PC-9 (cell line): ENCODE measurements at regions not wholly inside any gene's neighbourhood (a gene's known extent, or its start where the extent isn't known, plus 50 kb on each side); places are given as distances from the start of the nearest gene placed in this dataset.

Experiments
- BruUV-seq: library from RNA; stranded (reverse); fragments of 400-500 nt; replicated peaks from 2 replicates; lab custom pipeline; 2021; lab: Mats Ljungman, UMichigan
- CTCF ChIA-PET: fragments of 300-600 bp; sonication (Branson Sonifier 250); formaldehyde crosslinking; loops from one replicate; lab custom pipeline; 2022; ENCODE audit warnings: antibody characterized with exemption; lab: Charles Lee
- POLR2A ChIA-PET: fragments of 300-600 bp; sonication (Branson Sonifier 250); formaldehyde crosslinking; loops from one replicate; lab custom pipeline; 2022; ENCODE audit warnings: antibody characterized with exemption; ENCODE audit not compliant: unreplicated experiment; lab: Charles Lee
- DNase-seq, 2 experiments: peaks; one replicate each; pipeline versions ENCODE4 v3.0.0 to v3.0.0-alpha.2; 2015 to 2022; ENCODE audit warnings: mixed read lengths in 1 of 2
- H2AFZ ChIP-seq: fragments of 200-600 bp; sonication (generic); 2 replicates; pipeline ENCODE4 v1.8.1; 2017; ENCODE audit warnings: antibody characterized with exemption
- H3F3A ChIP-seq: fragments of 200-600 bp; sonication (generic); 2 replicates; pipeline ENCODE4 v1.8.1; 2017; ENCODE audit warnings: antibody characterized with exemption, mild to moderate bottlenecking, low read depth; ENCODE audit not compliant: insufficient read depth
- H3K27ac ChIP-seq: fragments of 200-600 bp; sonication (generic); 2 replicates; pipeline ENCODE4 v1.6.1; 2016; ENCODE audit warnings: mixed run types
- H3K27me3 ChIP-seq: fragments of 200-600 bp; sonication (generic); 2 replicates; pipeline ENCODE4 v1.6.1; 2016; ENCODE audit warnings: low read depth, mixed run types; ENCODE audit not compliant: insufficient read depth
- H3K36me3 ChIP-seq: fragments of 200-600 bp; sonication (generic); 2 replicates; pipeline ENCODE4 v1.6.1; 2016; ENCODE audit warnings: low read depth, mixed run types
- H3K4me1 ChIP-seq: fragments of 200-600 bp; sonication (generic); replicated peaks from 2 replicates; pipeline ENCODE4 v1.6.1; 2016; ENCODE audit warnings: mixed run types; ENCODE audit not compliant: insufficient read depth
- H3K4me2 ChIP-seq: fragments of 200-600 bp; sonication (generic); 2 replicates; pipeline ENCODE4 v1.6.1; 2017; ENCODE audit warnings: mixed run types
- H3K4me3 ChIP-seq: fragments of 200-600 bp; sonication (generic); 2 replicates; pipeline ENCODE4 v1.6.1; 2016; ENCODE audit warnings: mixed run types
- H3K79me2 ChIP-seq: fragments of 200-600 bp; sonication (generic); 2 replicates; pipeline ENCODE4 v1.6.1; 2017; ENCODE audit warnings: low read depth, mixed run types
- H3K9me2 ChIP-seq: fragments of 200-600 bp; sonication (generic); 2 replicates; pipeline ENCODE4 v1.8.1; 2017; ENCODE audit warnings: mild to moderate bottlenecking; ENCODE audit not compliant: insufficient read depth
- H3K9me3 ChIP-seq: fragments of 200-600 bp; sonication (generic); 2 replicates; pipeline ENCODE4 v1.8.1; 2016; ENCODE audit warnings: low read depth; ENCODE audit not compliant: insufficient read depth
- H4K20me1 ChIP-seq: fragments of 200-600 bp; sonication (generic); 2 replicates; pipeline ENCODE4 v1.8.1; 2017; ENCODE audit not compliant: insufficient read depth
- CTCF ChIP-seq: fragments of 200-600 bp; sonication (generic); conservative IDR thresholded peaks from 2 replicates; pipeline ENCODE4 v1.6.1; 2017; ENCODE audit warnings: mixed run types, antibody characterized with exemption, mild to moderate bottlenecking, moderate library complexity
- EZH2 ChIP-seq: fragments of 200-600 bp; sonication (generic); IDR thresholded peaks from 2 replicates; pipeline ENCODE4 v1.8.0; 2017; ENCODE audit warnings: antibody characterized with exemption, low read depth
- intact Hi-C: fragments of 100-400 bp; cut with micrococcal nuclease; formaldehyde crosslinking; loops from one replicate; pipeline ENCODE4 v1.10.0; 2022; ENCODE audit not compliant: unreplicated experiment

DNA sequence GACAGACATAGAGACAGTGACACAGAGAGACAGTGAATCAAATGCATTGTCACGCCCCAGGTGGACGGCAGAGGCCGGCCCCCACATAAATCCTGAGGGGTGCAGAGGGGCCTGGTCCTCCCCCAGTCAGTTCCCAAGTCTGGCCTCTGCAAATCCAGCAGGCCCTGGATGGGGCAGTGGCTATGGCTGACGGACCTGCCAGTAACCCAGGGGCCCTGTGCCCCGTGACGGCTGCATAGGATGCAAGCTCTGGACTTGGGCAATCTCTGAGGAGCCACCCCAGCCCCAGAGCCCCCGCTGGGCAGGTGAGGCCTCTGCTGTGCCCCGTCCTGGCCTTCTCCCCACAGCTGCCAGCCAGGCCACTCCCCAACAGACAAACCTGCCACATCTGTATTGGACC is 204.5 kb downstream of the BRD1 start:
- Histone ChIP-seq H3K27ac (no peak overlapping the region), H2AFZ (no peak overlapping the region), H3K4me1 (no peaks in the 10 kb centered on the region), H3K9me2 (no peaks in the 10 kb centered on the region), H3K4me2 (no peak overlapping the region), H3K36me3 (no peaks in the 10 kb centered on the region), H3F3A (no peaks in the 10 kb centered on the region), H3K9me3 (no peaks in the 10 kb centered on the region), H3K79me2 (no peaks in the 10 kb centered on the region), H3K4me3 (no peak overlapping the region), H4K20me1 (peaks cover 48% of the 10 kb centered on the region), H3K27me3 (peaks cover 99% of the 10 kb centered on the region)
- ChIA-PET POLR2A (no interaction called here), CTCF (no interaction called here)
- no peak for DNase-seq
- TF ChIP-seq CTCF: no peak
- TF ChIP-seq EZH2: no peak
- BruUV-seq: no TSS peak
- intact Hi-C loops: no loop called here

GRCh38 chr22:49622241-49623105 is 205.2 kb downstream of the BRD1 start:
- intact Hi-C loops: no loop called here
- POLR2A ChIA-PET: no interaction called here
- BruUV-seq: no TSS peak

DNA sequence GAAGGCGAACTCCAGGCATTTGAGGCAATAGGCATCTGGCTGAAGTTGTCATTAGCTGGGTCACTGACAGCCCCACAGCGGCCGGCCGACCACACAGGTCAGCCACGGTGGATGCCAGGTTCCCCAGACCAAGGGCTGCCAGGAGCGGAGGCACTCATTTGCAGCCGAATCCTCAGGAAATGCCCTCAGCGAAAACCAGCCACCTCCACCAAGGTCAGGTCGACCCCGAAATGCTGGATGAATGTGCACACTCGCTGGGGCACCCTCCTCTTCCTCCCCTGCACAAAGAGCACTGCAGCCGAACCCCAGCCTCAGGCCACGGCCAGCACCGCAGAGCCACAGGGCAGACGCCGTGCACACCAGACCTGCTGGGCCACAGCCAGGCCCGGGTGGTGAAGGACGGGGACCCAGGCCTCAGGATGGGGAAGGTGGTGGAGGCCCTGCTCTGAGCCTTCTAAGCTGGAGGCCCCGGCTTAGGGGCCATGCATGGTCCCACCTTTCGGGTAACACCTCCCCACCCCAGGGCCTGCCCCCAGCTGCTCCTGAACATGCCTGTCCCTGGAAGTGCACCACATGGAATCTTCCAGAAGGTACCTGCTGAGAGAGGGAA is 206.0 kb downstream of the BRD1 start:
- H3K4me1 ChIP-seq: no peaks in the 10 kb centered on the region
- H3K9me2 ChIP-seq: no peaks in the 10 kb centered on the region
- TF ChIP-seq EZH2 (no peak), CTCF (no peak)
- peaks cover 99% of the 10 kb centered on the region for H3K27me3 ChIP-seq
- intact Hi-C loops: no loop called here
- H3F3A ChIP-seq: no peaks in the 10 kb centered on the region
- H3K36me3 ChIP-seq: no peaks in the 10 kb centered on the region
- H3K4me3 ChIP-seq: no peak overlapping the region
- ChIA-PET CTCF (no interaction called here), POLR2A (no interaction called here)
- no peaks in the 10 kb centered on the region for H3K79me2 ChIP-seq
- no peaks in the 10 kb centered on the region for H3K9me3 ChIP-seq
- DNase-seq: no peak
- H3K4me2 ChIP-seq: no peak overlapping the region
- H4K20me1 ChIP-seq: peaks cover 39% of the 10 kb centered on the region; the same call in 1 of the 2 replicates
- H3K27ac ChIP-seq: no peak overlapping the region
- H2AFZ ChIP-seq: no peak overlapping the region
- BruUV-seq: no TSS peak

More at GRCh38 chr22:49622241-49623105, 205.2 kb downstream of the BRD1 start:
- Histone ChIP-seq H3K27ac (no peak overlapping the region), H3K27me3 (peaks cover 99% of the 10 kb centered on the region), H3F3A (no peaks in the 10 kb centered on the region), H3K4me3 (no peak overlapping the region), H2AFZ (no peak overlapping the region), H3K9me3 (no peaks in the 10 kb centered on the region), H3K79me2 (no peaks in the 10 kb centered on the region), H3K36me3 (no peaks in the 10 kb centered on the region), H3K9me2 (no peaks in the 10 kb centered on the region), H4K20me1 (peaks cover 41% of the 10 kb centered on the region; the same call in 1 of the 2 replicates), H3K4me2 (no peak overlapping the region), H3K4me1 (no peaks in the 10 kb centered on the region)
- TF ChIP-seq CTCF: no peak
- TF ChIP-seq EZH2: no peak
- CTCF ChIA-PET: no interaction called here
- no peak for DNase-seq
